HEK293 (cell line): ENCODE measurements at regions not wholly inside any gene's neighbourhood (a gene's known extent, or its start where the extent isn't known, plus 50 kb on each side); places are given as distances from the start of the nearest gene placed in this dataset.

Experiments used
- HOXA7 ChIP-seq: sonication (generic); formaldehyde crosslinking; IDR thresholded peaks from 2 replicates; pipeline ENCODE4 v1.8.1; 2022; ENCODE audit warnings: missing genetic modification reagents, borderline replicate concordance
- KLF17 ChIP-seq: fragments of 450-650 bp; formaldehyde crosslinking; IDR thresholded peaks from 2 replicates; pipeline ENCODE4 v1.5.1; 2016; ENCODE audit warnings: missing biosample characterization, missing genetic modification characterization
- SP2 ChIP-seq: fragments of 450-650 bp; formaldehyde crosslinking; IDR thresholded peaks from 2 replicates; pipeline ENCODE4 v1.5.1; 2016; ENCODE audit warnings: missing biosample characterization, missing genetic modification characterization
- ZBTB21 ChIP-seq: fragments of 450-650 bp; formaldehyde crosslinking; IDR thresholded peaks from 2 replicates; pipeline ENCODE4 v1.5.1; 2017; ENCODE audit warnings: missing biosample characterization, missing genetic modification characterization
- ZBTB44 ChIP-seq: fragments of 450-650 bp; IDR thresholded peaks from 2 replicates; pipeline ENCODE4 v1.5.1; 2018; ENCODE audit warnings: missing biosample characterization, mild to moderate bottlenecking, missing genetic modification characterization
- ZNF10 ChIP-seq: fragments of 450-650 bp; formaldehyde crosslinking; IDR thresholded peaks from 2 replicates; pipeline ENCODE4 v1.5.1; 2017; ENCODE audit warnings: missing biosample characterization, missing genetic modification characterization
- ZNF214 ChIP-seq: fragments of 450-650 bp; formaldehyde crosslinking; IDR thresholded peaks from 2 replicates; pipeline ENCODE4 v1.5.1; 2017; ENCODE audit warnings: missing biosample characterization, mild to moderate bottlenecking, missing genetic modification characterization, borderline replicate concordance
- ZNF274 ChIP-seq, 2 experiments: fragments of 200-500 bp in 1 of 2; fragments of 450-650 bp in 1 of 2; sonication (Bioruptor generic) in 1 of 2; formaldehyde crosslinking in 1 of 2; IDR thresholded peaks; 2 replicates each; pipeline versions ENCODE4 v1.5.1 to v1.6.1; 2014 to 2016; ENCODE audit warnings: borderline replicate concordance in 1 of 2, inconsistent platforms in 1 of 2, low read length in 1 of 2, missing biosample characterization in 1 of 2, missing genetic modification characterization in 1 of 2
- ZNF639 ChIP-seq: fragments of 450-650 bp; formaldehyde crosslinking; IDR thresholded peaks from 2 replicates; pipeline ENCODE4 v1.5.1; 2016; ENCODE audit warnings: missing biosample characterization, missing genetic modification characterization
- ZNF792 ChIP-seq: fragments of 450-650 bp; formaldehyde crosslinking; IDR thresholded peaks from 2 replicates; pipeline ENCODE4 v1.5.1; 2016; ENCODE audit warnings: missing biosample characterization, missing genetic modification characterization
- ZNF830 ChIP-seq: fragments of 450-650 bp; IDR thresholded peaks from 2 replicates; pipeline ENCODE4 v1.5.0; 2018; ENCODE audit warnings: missing biosample characterization, missing genetic modification characterization, low read depth, mild to moderate bottlenecking, moderate library complexity
- TF ChIP-seq, protein P1 (sequence below): fragments of 450-650 bp; formaldehyde crosslinking; IDR thresholded peaks from 2 replicates; pipeline ENCODE4 v1.5.1; 2016; ENCODE audit warnings: missing biosample characterization, missing genetic modification characterization
- TF ChIP-seq, protein P2 (sequence below): fragments of 450-650 bp; formaldehyde crosslinking; IDR thresholded peaks from 2 replicates; pipeline ENCODE4 v1.5.1; 2016; ENCODE audit warnings: missing biosample characterization, missing genetic modification characterization, low read depth

DNA sequence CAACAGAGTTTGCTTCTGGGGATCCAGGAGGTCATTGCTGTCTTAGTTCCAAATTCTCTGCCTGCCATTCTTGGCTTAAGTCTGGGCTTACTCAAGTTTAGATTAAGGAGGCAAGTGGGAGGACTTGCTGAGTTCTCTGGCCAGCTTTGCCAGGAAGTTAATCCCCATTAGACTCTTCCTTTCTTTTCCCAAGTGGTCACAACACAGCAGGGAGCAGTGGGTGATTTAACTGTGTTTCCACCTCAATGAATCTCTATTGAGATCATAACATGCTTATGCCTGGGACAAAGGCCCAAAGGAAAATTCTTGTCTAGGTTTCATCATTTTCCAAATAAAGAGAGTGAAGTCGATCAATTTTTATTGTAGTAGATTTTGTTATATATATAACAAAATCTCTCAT is 1159.6 kb downstream of the SORCS3 start:
- no peak for TF ChIP-seq ZBTB21 (tag by site-specific recombination)
- TF ChIP-seq, protein P1, sequence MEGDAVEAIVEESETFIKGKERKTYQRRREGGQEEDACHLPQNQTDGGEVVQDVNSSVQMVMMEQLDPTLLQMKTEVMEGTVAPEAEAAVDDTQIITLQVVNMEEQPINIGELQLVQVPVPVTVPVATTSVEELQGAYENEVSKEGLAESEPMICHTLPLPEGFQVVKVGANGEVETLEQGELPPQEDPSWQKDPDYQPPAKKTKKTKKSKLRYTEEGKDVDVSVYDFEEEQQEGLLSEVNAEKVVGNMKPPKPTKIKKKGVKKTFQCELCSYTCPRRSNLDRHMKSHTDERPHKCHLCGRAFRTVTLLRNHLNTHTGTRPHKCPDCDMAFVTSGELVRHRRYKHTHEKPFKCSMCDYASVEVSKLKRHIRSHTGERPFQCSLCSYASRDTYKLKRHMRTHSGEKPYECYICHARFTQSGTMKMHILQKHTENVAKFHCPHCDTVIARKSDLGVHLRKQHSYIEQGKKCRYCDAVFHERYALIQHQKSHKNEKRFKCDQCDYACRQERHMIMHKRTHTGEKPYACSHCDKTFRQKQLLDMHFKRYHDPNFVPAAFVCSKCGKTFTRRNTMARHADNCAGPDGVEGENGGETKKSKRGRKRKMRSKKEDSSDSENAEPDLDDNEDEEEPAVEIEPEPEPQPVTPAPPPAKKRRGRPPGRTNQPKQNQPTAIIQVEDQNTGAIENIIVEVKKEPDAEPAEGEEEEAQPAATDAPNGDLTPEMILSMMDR (tag by site-specific recombination) = no peak
- no peak for TF ChIP-seq ZBTB44 (tag by site-specific recombination)
- TF ChIP-seq SP2 (tag by site-specific recombination) = no peak
- no peak for TF ChIP-seq ZNF274 (IDR thresholded peaks at IDR 0.05; ENCODE audit: low read length)
- no peak for TF ChIP-seq ZNF274 (tag by site-specific recombination; IDR thresholded peaks at IDR 0.05; ENCODE audit: borderline replicate concordance)
- no peak for TF ChIP-seq ZNF10 (tag by site-specific recombination)
- TF ChIP-seq KLF17 (tag by site-specific recombination) = no peak
- TF ChIP-seq ZNF639 (tag by site-specific recombination) = no peak
- TF ChIP-seq ZNF214 (tag by site-specific recombination) = no peak
- no peak for TF ChIP-seq ZNF792 (tag by site-specific recombination)
- TF ChIP-seq HOXA7 (CRISPR knock-in tag) = no peak
- TF ChIP-seq, protein P2, sequence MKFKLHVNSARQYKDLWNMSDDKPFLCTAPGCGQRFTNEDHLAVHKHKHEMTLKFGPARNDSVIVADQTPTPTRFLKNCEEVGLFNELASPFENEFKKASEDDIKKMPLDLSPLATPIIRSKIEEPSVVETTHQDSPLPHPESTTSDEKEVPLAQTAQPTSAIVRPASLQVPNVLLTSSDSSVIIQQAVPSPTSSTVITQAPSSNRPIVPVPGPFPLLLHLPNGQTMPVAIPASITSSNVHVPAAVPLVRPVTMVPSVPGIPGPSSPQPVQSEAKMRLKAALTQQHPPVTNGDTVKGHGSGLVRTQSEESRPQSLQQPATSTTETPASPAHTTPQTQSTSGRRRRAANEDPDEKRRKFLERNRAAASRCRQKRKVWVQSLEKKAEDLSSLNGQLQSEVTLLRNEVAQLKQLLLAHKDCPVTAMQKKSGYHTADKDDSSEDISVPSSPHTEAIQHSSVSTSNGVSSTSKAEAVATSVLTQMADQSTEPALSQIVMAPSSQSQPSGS (tag by site-specific recombination) = no peak
- no peak for TF ChIP-seq ZNF830 (tag by site-specific recombination)
